ENCODE measurements at regions not wholly inside any gene's neighbourhood (a gene's known extent, or its start where the extent isn't known, plus 50 kb on each side); places are given as distances from the start of the nearest gene placed in this dataset.

- RAD21 ChIA-PET (ENCODE audit: unreplicated experiment) = no interaction called here
- no TSS peak for BruUV-seq (replicated peaks)
- H3K4me3 ChIP-seq = no peak overlapping the region
- H4K20me1 ChIP-seq (ENCODE audit: control insufficient read depth, insufficient read depth) = no peaks in the 10 kb centered on the region
- H3K79me2 ChIP-seq (ENCODE audit: control insufficient read depth, insufficient read depth, low read length) = no peaks in the 10 kb centered on the region
- ATAC-seq (no peak), DNase-seq (ENCODE audit: low read depth, low spot score) (no peak), FAIRE-seq (no peak)
- H3K36me3 ChIP-seq (ENCODE audit: control insufficient read depth in 2 of 2, insufficient read depth in 2 of 2, low read length in 1 of 2) = no peaks in the 10 kb centered on the region
- H3K4me2 ChIP-seq (ENCODE audit: control insufficient read depth, insufficient read depth) = no peak overlapping the region
- CTCF ChIA-PET = no interaction called here
- TF ChIP-seq CREB1 (IDR thresholded peaks at IDR 0.05; ENCODE audit: low read depth) (no peak), CEBPB (IDR thresholded peaks at IDR 0.05; ENCODE audit: borderline replicate concordance in 1 of 2, low read depth in 2 of 2, low read length in 2 of 2) (no peak), NBN (IDR thresholded peaks at IDR 0.05) (no peak), TARDBP (IDR thresholded peaks at IDR 0.05; ENCODE audit: borderline replicate concordance) (no peak), KDM1A (IDR thresholded peaks at IDR 0.05; ENCODE audit: borderline replicate concordance) (no peak), ZNF622 (IDR thresholded peaks at IDR 0.05) (no peak), SMAD1 (IDR thresholded peaks at IDR 0.05; ENCODE audit: low read depth, partially characterized antibody) (no peak), TCF3 (IDR thresholded peaks at IDR 0.05; ENCODE audit: borderline replicate concordance, insufficient read depth, low read depth, low read length) (no peak)
- H2AFZ ChIP-seq (ENCODE audit: control insufficient read depth, low read depth, low read length) = no peak overlapping the region
- no peak overlapping the region for H3K27ac ChIP-seq (ENCODE audit: control insufficient read depth, insufficient read depth)
- POLR2A ChIA-PET = no interaction called here
- H3K27me3 ChIP-seq (replicated peaks in 1 of 2; ENCODE audit: control insufficient read depth in 2 of 2, insufficient read depth in 2 of 2, low read length in 1 of 2) = no peaks in the 10 kb centered on the region
- SMC1A ChIA-PET (ENCODE audit: uncharacterized antibody, unreplicated experiment) = interaction anchor here (0.6 kb wide), 1 partner anchor 126 kb away, joined by 3 read pairs; no protein-coding TSS in a partner anchor
- no peaks in the 10 kb centered on the region for H3K4me1 ChIP-seq (ENCODE audit: control insufficient read depth, insufficient read depth, low read length)
- H3K9ac ChIP-seq (ENCODE audit: control insufficient read depth, insufficient read depth, low read length) = no peak overlapping the region
- 84% methylated on average over 5 of the region's 5 CpGs for WGBS (ENCODE audit: insufficient coverage, insufficient replicate concordance, low lambda C conversion rate, missing lambda C conversion rate)
- in situ Hi-C loops (cut with MboI) (no loop called here), intact Hi-C loops (cut with micrococcal nuclease; ENCODE audit: unreplicated experiment) (no loop called here)
- H3K9me3 ChIP-seq (replicated peaks; ENCODE audit: control insufficient read depth, insufficient read depth, low read length) = no peaks in the 10 kb centered on the region
Observed at GRCh38 chr1:218531936-218532335, 186.8 kb downstream of the TGFB2 start.

GRCh38 chr1:218536296-218536986 is 191.3 kb downstream of the TGFB2 start:
- DNase-seq (ENCODE audit: low read depth, low spot score) (no peak), ATAC-seq (no peak), FAIRE-seq (no peak)
- Histone ChIP-seq H3K9me3 (replicated peaks; ENCODE audit: control insufficient read depth, insufficient read depth, low read length) (no peaks in the 10 kb centered on the region), H3K36me3 (ENCODE audit: control insufficient read depth in 2 of 2, insufficient read depth in 2 of 2, low read length in 1 of 2) (no peaks in the 10 kb centered on the region), H3K4me3 (no peak overlapping the region), H4K20me1 (ENCODE audit: control insufficient read depth, insufficient read depth) (no peaks in the 10 kb centered on the region), H2AFZ (ENCODE audit: control insufficient read depth, low read depth, low read length) (no peak overlapping the region), H3K9ac (ENCODE audit: control insufficient read depth, insufficient read depth, low read length) (no peak overlapping the region), H3K27ac (ENCODE audit: control insufficient read depth, insufficient read depth) (no peak overlapping the region), H3K4me2 (ENCODE audit: control insufficient read depth, insufficient read depth) (no peak overlapping the region), H3K79me2 (ENCODE audit: control insufficient read depth, insufficient read depth, low read length) (no peaks in the 10 kb centered on the region), H3K27me3 (replicated peaks in 1 of 2; ENCODE audit: control insufficient read depth in 2 of 2, insufficient read depth in 2 of 2, low read length in 1 of 2) (no peaks in the 10 kb centered on the region), H3K4me1 (ENCODE audit: control insufficient read depth, insufficient read depth, low read length) (no peaks in the 10 kb centered on the region)
- WGBS (ENCODE audit: insufficient coverage, insufficient replicate concordance, low lambda C conversion rate, missing lambda C conversion rate) = 2% methylated on average over 2 of the region's 2 CpGs
- ChIA-PET SMC1A (ENCODE audit: uncharacterized antibody, unreplicated experiment) (no interaction called here), RAD21 (ENCODE audit: unreplicated experiment) (no interaction called here), POLR2A (no interaction called here), CTCF (no interaction called here)
- no TSS peak for BruUV-seq (replicated peaks)
- intact Hi-C loops (cut with micrococcal nuclease; ENCODE audit: unreplicated experiment) = no loop called here
- in situ Hi-C loops (cut with MboI) = no loop called here
- TF ChIP-seq CHD2 (IDR thresholded peaks at IDR 0.05; ENCODE audit: borderline replicate concordance, low read depth, low read length) = no peak
- TF ChIP-seq HDGF (IDR thresholded peaks at IDR 0.05) = no peak
- TF ChIP-seq PBX3 (IDR thresholded peaks at IDR 0.05; ENCODE audit: insufficient replicate concordance, low read depth, low read length) = no peak
- TF ChIP-seq MTA3 (IDR thresholded peaks at IDR 0.05; ENCODE audit: borderline replicate concordance, low read length) = no peak
- no peak for TF ChIP-seq ATF2 (IDR thresholded peaks at IDR 0.05; ENCODE audit: low read length)
- TF ChIP-seq SUZ12 (IDR thresholded peaks at IDR 0.05; ENCODE audit: unreplicated experiment) = no peak
- no peak for TF ChIP-seq NKRF (conservative IDR thresholded peaks at IDR 0.05)

Data from GM12878 (cell line).